Fibroblast of the aortic adventitia (primary cell): ENCODE measurements at regions not wholly inside any gene's neighbourhood (a gene's known extent, or its start where the extent isn't known, plus 50 kb on each side); places are given as distances from the start of the nearest gene placed in this dataset.
A peak's percentile ranks its signal among the peaks of the same experiment; 100 is the strongest.

Source experiments
- DNase-seq: peaks from one replicate; pipeline ENCODE4 v3.0.0-alpha.2; 2010; ENCODE audit warnings: low read depth
- H3K4me3 ChIP-seq: 2 replicates; pipeline ENCODE4 v1.5.1; 2011; ENCODE audit warnings: low read depth, mild to moderate bottlenecking, control low read depth, low read length, moderate library complexity
- CTCF ChIP-seq: IDR thresholded peaks from 2 replicates; pipeline ENCODE4 v1.5.1; 2011; ENCODE audit warnings: mild to moderate bottlenecking, low read length, control low read depth, inconsistent platforms; ENCODE audit not compliant: insufficient read depth

GRCh38 chr9:82333671-82334070 is 345.1 kb downstream of the SPATA31D1 start:
- DNase-seq: no peak
- H3K4me3 ChIP-seq: no peak overlapping the region
- no peak for TF ChIP-seq CTCF

DNA sequence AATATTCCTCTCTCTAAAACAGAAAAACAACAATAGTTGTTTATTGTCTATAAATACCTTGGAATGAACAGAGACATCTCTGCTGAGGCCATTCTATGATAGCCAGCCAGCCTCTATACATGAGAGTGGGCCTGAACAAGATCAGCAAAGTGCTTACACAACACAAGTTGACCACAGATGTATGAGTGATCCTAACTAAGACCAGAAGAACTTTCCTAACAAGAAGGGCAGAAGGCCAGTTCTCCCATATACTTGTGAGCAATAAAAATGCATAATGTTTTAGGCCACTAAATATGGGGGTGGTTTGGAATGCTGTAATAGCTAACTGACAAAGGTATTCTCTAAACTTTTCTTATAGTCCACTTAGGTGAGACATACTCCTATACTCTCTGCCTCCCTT is 345.7 kb downstream of the SPATA31D1 start:
- DNase-seq: peak; percentile 72
- no peak overlapping the region for H3K4me3 ChIP-seq

DNA sequence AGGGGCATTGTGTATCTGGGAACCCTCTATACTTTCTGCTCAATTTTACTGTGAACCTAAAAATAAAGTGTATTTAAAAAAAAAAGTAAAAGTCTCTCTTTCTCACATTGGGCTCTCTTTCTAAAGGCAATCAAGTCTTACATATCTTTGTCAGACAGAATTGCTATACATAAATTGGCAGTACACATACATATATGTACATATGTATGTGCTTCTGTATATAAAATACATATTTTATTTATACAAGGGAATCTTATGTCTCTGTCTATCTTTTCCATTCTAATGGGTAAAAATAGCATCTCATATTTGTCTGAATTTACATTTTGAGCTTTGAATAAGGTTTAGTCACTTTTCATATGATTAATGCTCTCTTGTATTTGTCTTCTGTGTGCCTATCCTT is 348.8 kb downstream of the SPATA31D1 start:
- no peak for TF ChIP-seq CTCF
- no peak for DNase-seq
- no peak overlapping the region for H3K4me3 ChIP-seq

More for the DNA sequence above, 345.7 kb downstream of the SPATA31D1 start:
- TF ChIP-seq CTCF: no peak

DNA sequence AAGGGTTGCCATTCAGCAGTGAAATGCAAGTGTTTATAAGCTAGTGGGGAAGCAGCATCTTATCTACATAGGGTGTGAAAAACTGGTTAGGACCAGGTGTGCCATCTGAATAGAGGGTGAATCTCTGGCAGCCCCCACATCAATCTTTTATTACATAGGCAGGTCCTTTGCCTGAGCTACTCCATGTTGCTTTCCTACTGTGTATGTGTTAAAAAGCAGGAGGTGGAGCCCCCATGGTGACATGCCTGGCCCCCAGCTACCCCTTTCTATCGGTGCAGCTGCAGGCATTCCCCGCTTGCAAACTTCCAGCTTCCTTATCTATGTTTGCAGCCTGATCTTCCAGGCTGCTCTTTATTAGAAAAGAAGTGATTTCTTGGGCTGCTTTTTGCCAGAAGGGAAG is 353.5 kb downstream of the SPATA31D1 start:
- no peak for DNase-seq
- no peak overlapping the region for H3K4me3 ChIP-seq
- no peak for TF ChIP-seq CTCF

GRCh38 chr9:82346040-82346439 is 357.5 kb downstream of the SPATA31D1 start:
- no peak overlapping the region for H3K4me3 ChIP-seq
- DNase-seq: no peak
- TF ChIP-seq CTCF: no peak

DNA sequence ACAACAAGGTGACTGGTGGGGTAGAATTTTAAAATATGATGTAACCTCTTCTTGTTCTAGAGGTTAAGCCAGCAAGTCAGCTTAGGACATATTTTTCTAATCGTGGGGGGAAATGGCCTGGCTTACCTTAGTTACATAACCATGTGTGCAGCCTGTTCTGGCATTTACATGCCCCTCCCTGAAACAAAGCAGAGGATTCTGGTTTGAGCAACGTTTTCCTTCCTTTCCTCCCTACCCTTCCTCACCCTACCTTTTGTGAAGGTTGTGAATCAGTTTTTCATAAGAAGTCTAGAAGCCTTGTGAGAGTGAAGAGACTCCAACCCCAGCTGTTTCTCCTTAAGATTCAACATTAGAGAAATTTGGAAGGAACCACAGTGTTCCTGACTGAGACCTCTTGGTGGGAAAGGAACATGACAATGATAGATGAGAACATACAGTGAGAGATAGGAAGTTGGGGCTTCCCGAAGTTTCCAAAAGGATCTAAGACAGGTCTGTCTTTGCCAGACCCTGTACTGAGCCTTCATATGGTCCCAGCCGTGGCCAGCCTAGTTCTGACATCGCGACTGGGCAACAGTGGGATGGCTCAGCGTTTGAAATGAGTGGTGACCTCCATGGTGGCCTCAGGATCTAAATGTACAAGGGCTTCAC is 365.2 kb downstream of the SPATA31D1 start:
- peak; percentile 35 for DNase-seq
- H3K4me3 ChIP-seq: no peak overlapping the region
- no peak for TF ChIP-seq CTCF

GRCh38 chr9:82354279-82354659 is 365.7 kb downstream of the SPATA31D1 start:
- no peak for TF ChIP-seq CTCF
- peak; percentile 72 for DNase-seq
- no peak overlapping the region for H3K4me3 ChIP-seq
